ENCODE measurements at regions not wholly inside any gene's neighbourhood (a gene's known extent, or its start where the extent isn't known, plus 50 kb on each side); places are given as distances from the start of the nearest gene placed in this dataset.

DNA sequence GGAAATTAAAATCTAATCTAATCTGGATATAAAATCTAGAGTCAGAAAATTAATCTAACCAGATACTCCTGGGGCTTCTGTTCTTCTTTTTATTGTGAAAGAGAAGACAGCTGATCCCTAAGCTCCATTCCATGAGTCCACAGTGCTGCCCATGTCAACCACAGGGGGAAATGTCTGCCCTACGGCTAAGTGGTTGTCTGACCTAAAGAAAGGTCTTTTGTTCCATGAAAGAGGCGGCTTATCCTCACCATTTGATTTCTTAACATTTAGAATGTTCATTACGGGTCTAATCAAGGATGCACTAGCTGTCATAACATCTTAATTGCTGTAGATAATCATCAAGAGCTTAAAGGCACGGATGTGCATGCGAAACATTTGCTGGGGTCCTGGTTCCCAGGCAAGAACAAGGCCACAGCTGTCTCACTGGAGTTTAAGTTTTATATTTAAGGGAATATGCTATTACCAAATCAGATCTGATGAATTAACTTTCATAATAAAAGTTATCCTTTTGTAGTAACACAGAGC, 162.6 kb downstream of the PAX3 start:
- TF ChIP-seq, protein P1, sequence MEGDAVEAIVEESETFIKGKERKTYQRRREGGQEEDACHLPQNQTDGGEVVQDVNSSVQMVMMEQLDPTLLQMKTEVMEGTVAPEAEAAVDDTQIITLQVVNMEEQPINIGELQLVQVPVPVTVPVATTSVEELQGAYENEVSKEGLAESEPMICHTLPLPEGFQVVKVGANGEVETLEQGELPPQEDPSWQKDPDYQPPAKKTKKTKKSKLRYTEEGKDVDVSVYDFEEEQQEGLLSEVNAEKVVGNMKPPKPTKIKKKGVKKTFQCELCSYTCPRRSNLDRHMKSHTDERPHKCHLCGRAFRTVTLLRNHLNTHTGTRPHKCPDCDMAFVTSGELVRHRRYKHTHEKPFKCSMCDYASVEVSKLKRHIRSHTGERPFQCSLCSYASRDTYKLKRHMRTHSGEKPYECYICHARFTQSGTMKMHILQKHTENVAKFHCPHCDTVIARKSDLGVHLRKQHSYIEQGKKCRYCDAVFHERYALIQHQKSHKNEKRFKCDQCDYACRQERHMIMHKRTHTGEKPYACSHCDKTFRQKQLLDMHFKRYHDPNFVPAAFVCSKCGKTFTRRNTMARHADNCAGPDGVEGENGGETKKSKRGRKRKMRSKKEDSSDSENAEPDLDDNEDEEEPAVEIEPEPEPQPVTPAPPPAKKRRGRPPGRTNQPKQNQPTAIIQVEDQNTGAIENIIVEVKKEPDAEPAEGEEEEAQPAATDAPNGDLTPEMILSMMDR (conservative IDR thresholded peaks at IDR 0.05; ENCODE audit: low read depth, low read length) = no peak
- TF ChIP-seq EZH2 (IDR thresholded peaks at IDR 0.05; ENCODE audit: borderline replicate concordance, low read depth, low read length, poor library complexity, severe bottlenecking) = no peak
